MCF 10A (cell line): ENCODE measurements at regions not wholly inside any gene's neighbourhood (a gene's known extent, or its start where the extent isn't known, plus 50 kb on each side); places are given as distances from the start of the nearest gene placed in this dataset.

Source experiments
- BruUV-seq: library from RNA; stranded (reverse); fragments of 400-500 nt; replicated peaks from 2 replicates; lab custom pipeline; 2021; lab: Mats Ljungman, UMichigan
- CTCF ChIA-PET: fragments of 300-600 bp; sonication (Branson Sonifier 250); formaldehyde crosslinking; extraction: SDS; loops from one replicate; lab custom pipeline; 2021; ENCODE audit warnings: antibody characterized with exemption, inconsistent platforms; lab: Yijun Ruan, JAX
- POLR2A ChIA-PET: fragments of 300-600, 350-650 bp; sonication (Branson Sonifier 250); formaldehyde crosslinking; extraction: SDS; loops from one replicate; lab custom pipeline; 2020; ENCODE audit warnings: antibody characterized with exemption, inconsistent platforms; lab: Yijun Ruan, JAX
- DNase-seq: peaks from one replicate; pipeline ENCODE4 v3.0.0-alpha.2; 2018; ENCODE audit not compliant: unreplicated experiment
- H3K27ac Mint-ChIP-seq: one replicate; pipeline ENCODE4 v1.8.0; 2022; ENCODE audit warnings: mild to moderate bottlenecking, low read depth, mixed read lengths; ENCODE audit not compliant: unreplicated experiment
- H3K27me3 Mint-ChIP-seq: one replicate; pipeline ENCODE4 v1.8.0; 2022; ENCODE audit warnings: mixed read lengths; ENCODE audit not compliant: insufficient read depth, unreplicated experiment
- H3K36me3 Mint-ChIP-seq: one replicate; pipeline ENCODE4 v1.8.0; 2022; ENCODE audit warnings: mild to moderate bottlenecking, moderate library complexity, mixed read lengths; ENCODE audit not compliant: insufficient read depth, unreplicated experiment
- H3K4me1 Mint-ChIP-seq: one replicate; pipeline ENCODE4 v1.8.0; 2022; ENCODE audit warnings: mixed read lengths; ENCODE audit not compliant: insufficient read depth, unreplicated experiment
- H3K4me3 Mint-ChIP-seq: one replicate; pipeline ENCODE4 v1.8.0; 2022; ENCODE audit warnings: mild to moderate bottlenecking, moderate library complexity, mixed read lengths; ENCODE audit not compliant: unreplicated experiment
- H3K9me3 Mint-ChIP-seq: one replicate; pipeline ENCODE4 v1.8.0; 2022; ENCODE audit warnings: mixed read lengths; ENCODE audit not compliant: unreplicated experiment
- intact Hi-C: fragments of 100-400 bp; cut with micrococcal nuclease; formaldehyde crosslinking; loops from 2 replicates; pipeline ENCODE4 v1.14.1; 2022
- TF ChIP-seq, protein P1 (sequence below): fragments of 200-600 bp; IDR thresholded peaks from one replicate; pipeline ENCODE4 v1.8.0; 2022; ENCODE audit warnings: antibody characterized with exemption, mild to moderate bottlenecking; ENCODE audit not compliant: unreplicated experiment

- H3K36me3 Mint-ChIP-seq: no peaks in the 10 kb centered on the region
- no peak overlapping the region for H3K4me3 Mint-ChIP-seq
- H3K27ac Mint-ChIP-seq: no peak overlapping the region
- no peaks in the 10 kb centered on the region for H3K9me3 Mint-ChIP-seq
- ChIA-PET CTCF (interaction anchor here (2.1 kb wide), 1 partner anchor 17 kb away, joined by 13 read pairs; no protein-coding TSS in a partner anchor), POLR2A (no interaction called here)
- DNase-seq: peak; percentile 8
- BruUV-seq: no TSS peak
- no peaks in the 10 kb centered on the region for H3K27me3 Mint-ChIP-seq
- intact Hi-C loops: no loop called here
- no peaks in the 10 kb centered on the region for H3K4me1 Mint-ChIP-seq
- TF ChIP-seq, protein P1, sequence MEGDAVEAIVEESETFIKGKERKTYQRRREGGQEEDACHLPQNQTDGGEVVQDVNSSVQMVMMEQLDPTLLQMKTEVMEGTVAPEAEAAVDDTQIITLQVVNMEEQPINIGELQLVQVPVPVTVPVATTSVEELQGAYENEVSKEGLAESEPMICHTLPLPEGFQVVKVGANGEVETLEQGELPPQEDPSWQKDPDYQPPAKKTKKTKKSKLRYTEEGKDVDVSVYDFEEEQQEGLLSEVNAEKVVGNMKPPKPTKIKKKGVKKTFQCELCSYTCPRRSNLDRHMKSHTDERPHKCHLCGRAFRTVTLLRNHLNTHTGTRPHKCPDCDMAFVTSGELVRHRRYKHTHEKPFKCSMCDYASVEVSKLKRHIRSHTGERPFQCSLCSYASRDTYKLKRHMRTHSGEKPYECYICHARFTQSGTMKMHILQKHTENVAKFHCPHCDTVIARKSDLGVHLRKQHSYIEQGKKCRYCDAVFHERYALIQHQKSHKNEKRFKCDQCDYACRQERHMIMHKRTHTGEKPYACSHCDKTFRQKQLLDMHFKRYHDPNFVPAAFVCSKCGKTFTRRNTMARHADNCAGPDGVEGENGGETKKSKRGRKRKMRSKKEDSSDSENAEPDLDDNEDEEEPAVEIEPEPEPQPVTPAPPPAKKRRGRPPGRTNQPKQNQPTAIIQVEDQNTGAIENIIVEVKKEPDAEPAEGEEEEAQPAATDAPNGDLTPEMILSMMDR: no peak
These were observed 302.5 kb upstream of the AZI2 start for GRCh38 chr3:28651159-28651558.

GRCh38 chr3:28664123-28664522 lies 315.5 kb upstream of the AZI2 start:
- Mint-ChIP-seq H3K4me1 (no peaks in the 10 kb centered on the region), H3K27me3 (no peaks in the 10 kb centered on the region), H3K27ac (no peak overlapping the region), H3K4me3 (no peak overlapping the region), H3K9me3 (no peaks in the 10 kb centered on the region), H3K36me3 (peaks cover 6% of the 10 kb centered on the region)
- TF ChIP-seq, protein P1: no peak
- BruUV-seq: no TSS peak
- intact Hi-C loops: no loop called here
- ChIA-PET CTCF (interaction anchor here (1.0 to 2.3 kb wide), 3 partner anchors 63 to 1047 kb away, joined by 3 to 14 read pairs (median 3); no protein-coding TSS in a partner anchor), POLR2A (interaction anchor here (0.6 kb wide), 1 partner anchor 16 kb away, joined by 3 read pairs; no protein-coding TSS in a partner anchor)
- no peak for DNase-seq

DNA sequence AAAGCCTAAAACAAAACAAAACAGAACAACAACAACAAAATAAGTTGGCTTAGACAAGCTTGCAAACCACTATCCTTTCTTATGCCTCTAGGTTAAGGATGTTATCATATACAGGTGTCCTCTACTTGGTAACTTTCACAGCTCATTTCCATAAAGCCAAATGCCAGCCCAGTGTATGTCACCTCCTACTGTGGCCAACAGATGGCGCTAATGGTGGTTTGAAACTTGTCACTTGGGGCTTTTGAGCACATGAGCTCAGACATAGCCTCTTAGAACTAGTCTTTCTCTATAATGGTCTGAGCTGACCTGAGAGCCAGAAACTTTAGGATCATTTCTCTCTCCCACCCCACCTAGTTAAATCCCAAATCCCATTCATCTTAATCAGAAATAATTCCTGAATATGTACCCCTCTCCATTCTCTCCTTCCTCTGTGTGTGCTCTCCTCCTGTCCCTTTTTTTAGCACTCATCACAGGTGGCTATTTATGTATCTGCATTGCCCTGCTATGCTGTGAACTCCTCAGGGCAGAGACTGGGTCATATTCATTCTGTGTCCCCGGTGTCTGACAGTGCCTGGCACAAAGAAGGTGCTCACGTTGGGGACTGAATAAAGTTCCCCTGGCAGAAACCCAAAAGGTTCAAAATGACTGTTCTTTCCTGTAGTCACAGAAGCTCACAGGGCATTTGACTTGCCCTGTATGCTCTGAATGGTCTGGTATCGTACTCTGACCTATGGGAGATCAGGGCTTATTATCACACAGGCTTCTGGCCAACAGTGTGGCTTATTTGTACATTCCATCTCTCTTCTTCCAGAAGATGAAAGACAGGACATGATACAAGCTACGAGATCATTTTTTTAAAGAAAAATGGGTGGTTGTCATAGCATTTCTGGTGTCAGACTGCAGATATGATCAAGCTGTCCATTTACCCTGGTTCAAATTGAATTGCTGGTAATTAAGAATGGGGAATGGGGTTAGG lies 319.3 kb upstream of the AZI2 start:
- DNase-seq: peak; percentile 83
- peaks cover 6% of the 10 kb centered on the region for H3K36me3 Mint-ChIP-seq
- ChIA-PET POLR2A (interaction anchor here (0.7 to 1.2 kb wide), 3 partner anchors 18 to 614 kb away, joined by 3 read pairs; no protein-coding TSS in a partner anchor), CTCF (interaction anchor here (0.5 to 2.8 kb wide), 51 partner anchors 8 to 1120 kb away, joined by 3 to 23 read pairs (median 4); partner anchors contain the start of gene RBMS3)
- BruUV-seq: no TSS peak
- no peaks in the 10 kb centered on the region for H3K27me3 Mint-ChIP-seq
- no peaks in the 10 kb centered on the region for H3K9me3 Mint-ChIP-seq
- H3K4me3 Mint-ChIP-seq: no peak overlapping the region
- H3K4me1 Mint-ChIP-seq: no peaks in the 10 kb centered on the region
- H3K27ac Mint-ChIP-seq: no peak overlapping the region
- TF ChIP-seq, protein P1: peak; percentile 80
- intact Hi-C loops: loop anchor here (1.0 to 5.0 kb wide), 3 partner anchors 59 to 1096 kb away; partner anchors contain the start of gene RBMS3

DNA sequence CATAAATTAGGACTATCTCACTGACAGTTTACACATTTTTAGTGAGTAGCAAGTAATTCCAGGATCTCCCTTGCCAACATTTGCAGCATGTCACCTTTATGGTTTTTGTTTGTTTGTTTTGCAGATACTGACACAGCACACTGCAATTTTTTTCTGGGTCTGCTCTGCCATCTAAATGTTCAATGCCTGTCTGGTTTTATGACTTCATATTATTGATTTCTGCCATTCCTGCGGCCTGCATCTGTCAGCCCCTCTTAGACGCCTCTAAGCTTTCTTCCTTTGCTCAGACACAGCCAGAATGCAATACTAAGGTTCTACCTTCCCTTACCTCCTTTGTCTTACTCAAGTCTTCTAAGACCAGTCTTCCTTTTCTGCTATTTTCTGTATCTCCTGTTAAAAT lies 321.2 kb upstream of the AZI2 start:
- Mint-ChIP-seq H3K4me3 (no peak overlapping the region), H3K36me3 (peaks cover 6% of the 10 kb centered on the region), H3K9me3 (no peaks in the 10 kb centered on the region), H3K27ac (no peak overlapping the region), H3K4me1 (no peaks in the 10 kb centered on the region), H3K27me3 (no peaks in the 10 kb centered on the region)
- BruUV-seq: no TSS peak
- intact Hi-C loops: loop anchor here (5.0 kb wide), 1 partner anchor 612 kb away; the partner anchor contains the start of gene RBMS3
- TF ChIP-seq, protein P1: no peak
- POLR2A ChIA-PET: interaction anchor here (0.5 kb wide), 2 partner anchors 34 to 88 kb away, joined by 4 read pairs; no protein-coding TSS in a partner anchor
- CTCF ChIA-PET: interaction anchor here (0.6 to 2.8 kb wide), 5 partner anchors 13 to 344 kb away, joined by 3 to 23 read pairs (median 3); no protein-coding TSS in a partner anchor
- no peak for DNase-seq
